ENCODE measurements at regions not wholly inside any gene's neighbourhood (a gene's known extent, or its start where the extent isn't known, plus 50 kb on each side); places are given as distances from the start of the nearest gene placed in this dataset.
A peak's percentile ranks its signal among the peaks of the same experiment; 100 is the strongest.

- H2BK12ac ChIP-seq (ENCODE audit: low read length in 2 of 2): no peak overlapping the region
- no peaks in the 10 kb centered on the region for H3K9me3 ChIP-seq (ENCODE audit: control insufficient read depth, low read length)
- no peak overlapping the region for H4K8ac ChIP-seq (ENCODE audit: low read length)
- no peak overlapping the region for H3K14ac ChIP-seq (ENCODE audit: low read length in 2 of 2)
- DNase-seq: peak; percentile 16
- no peaks in the 10 kb centered on the region for H3K79me1 ChIP-seq (replicated peaks; ENCODE audit: low read length, poor library complexity, severe bottlenecking)
- no peak overlapping the region for H3K4ac ChIP-seq (ENCODE audit: low read depth in 1 of 2, low read length in 2 of 2)
- no peak overlapping the region for H3K4me2 ChIP-seq (ENCODE audit: low read length, poor library complexity, severe bottlenecking)
- peak overlapping the region; percentile 17 for H3K27ac ChIP-seq (ENCODE audit: low read length, poor library complexity, severe bottlenecking)
- H2AFZ ChIP-seq (ENCODE audit: low read depth, low read length): no peak overlapping the region
- no peak overlapping the region for H3K9ac ChIP-seq (ENCODE audit: low read length)
- H2BK120ac ChIP-seq (ENCODE audit: low read depth, low read length): no peak overlapping the region
- peak overlapping the region; percentile 75 for H2AK5ac ChIP-seq (ENCODE audit: low read length, severe bottlenecking)
- no peak overlapping the region for H3K4me3 ChIP-seq (ENCODE audit: insufficient read depth in 1 of 2, low read depth in 1 of 2, low read length in 2 of 2)
- H2BK5ac ChIP-seq (ENCODE audit: low read depth, low read length, poor library complexity, severe bottlenecking): no peak overlapping the region
- H2BK15ac ChIP-seq (ENCODE audit: low read depth, poor library complexity, severe bottlenecking): no peak overlapping the region
- H3K27me3 ChIP-seq (ENCODE audit: control insufficient read depth in 1 of 2, insufficient read depth in 1 of 2, low read length in 2 of 2): no peaks in the 10 kb centered on the region
- H3K23ac ChIP-seq (ENCODE audit: low read length in 2 of 2): no peak overlapping the region
- no peaks in the 10 kb centered on the region for H3K36me3 ChIP-seq (ENCODE audit: control insufficient read depth in 1 of 2, insufficient read depth in 2 of 2, low read depth in 1 of 2, low read length in 2 of 2)
- no peak overlapping the region for H4K91ac ChIP-seq (ENCODE audit: low read length)
- 82% methylated on average over 7 of the region's 9 CpGs for WGBS
- no peak overlapping the region for H3K18ac ChIP-seq (ENCODE audit: low read depth in 1 of 2, low read length in 2 of 2)
- peaks cover 10% of the 10 kb centered on the region for H3K4me1 ChIP-seq (ENCODE audit: control insufficient read depth, insufficient read depth, low read depth, low read length)
Measured at GRCh38 chr3:4904811-4905695, 74.2 kb upstream of the BHLHE40 start.

GRCh38 chr3:4906107-4906621, 73.1 kb upstream of the BHLHE40 start:
- Histone ChIP-seq H4K91ac (ENCODE audit: low read length) (no peak overlapping the region), H2BK120ac (ENCODE audit: low read depth, low read length) (no peak overlapping the region), H3K27me3 (ENCODE audit: control insufficient read depth in 1 of 2, insufficient read depth in 1 of 2, low read length in 2 of 2) (no peaks in the 10 kb centered on the region), H3K4ac (ENCODE audit: low read depth in 1 of 2, low read length in 2 of 2) (no peak overlapping the region), H3K18ac (ENCODE audit: low read depth in 1 of 2, low read length in 2 of 2) (no peak overlapping the region), H3K9ac (ENCODE audit: low read length) (no peak overlapping the region), H2AFZ (ENCODE audit: low read depth, low read length) (no peak overlapping the region), H3K79me1 (replicated peaks; ENCODE audit: low read length, poor library complexity, severe bottlenecking) (no peaks in the 10 kb centered on the region), H2BK5ac (ENCODE audit: low read depth, low read length, poor library complexity, severe bottlenecking) (no peak overlapping the region), H3K4me3 (ENCODE audit: insufficient read depth in 1 of 2, low read depth in 1 of 2, low read length in 2 of 2) (no peak overlapping the region), H3K23ac (ENCODE audit: low read length in 2 of 2) (no peak overlapping the region), H3K4me2 (ENCODE audit: low read length, poor library complexity, severe bottlenecking) (no peak overlapping the region), H3K9me3 (ENCODE audit: control insufficient read depth, low read length) (no peaks in the 10 kb centered on the region), H3K4me1 (ENCODE audit: control insufficient read depth, insufficient read depth, low read depth, low read length) (peaks cover 10% of the 10 kb centered on the region), H2BK15ac (ENCODE audit: low read depth, poor library complexity, severe bottlenecking) (no peak overlapping the region), H3K14ac (ENCODE audit: low read length in 2 of 2) (no peak overlapping the region), H2AK5ac (ENCODE audit: low read length, severe bottlenecking) (no peak overlapping the region), H2BK12ac (ENCODE audit: low read length in 2 of 2) (no peak overlapping the region), H3K27ac (ENCODE audit: low read length, poor library complexity, severe bottlenecking) (peak overlapping the region; percentile 34), H3K36me3 (ENCODE audit: control insufficient read depth in 1 of 2, insufficient read depth in 2 of 2, low read depth in 1 of 2, low read length in 2 of 2) (no peaks in the 10 kb centered on the region), H4K8ac (ENCODE audit: low read length) (no peak overlapping the region)
- WGBS: 30% methylated on average over 2 of the region's 3 CpGs
- peak; percentile 22 for DNase-seq

GRCh38 chr3:4907050-4907449, 72.2 kb upstream of the BHLHE40 start:
- peak overlapping the region; percentile 87 for H2AK5ac ChIP-seq (ENCODE audit: low read length, severe bottlenecking)
- DNase-seq: no peak

GRCh38 chr3:4907643-4908432, 71.4 kb upstream of the BHLHE40 start:
- Histone ChIP-seq H2AK5ac (ENCODE audit: low read length, severe bottlenecking) (peak overlapping the region; percentile 65), H3K4ac (ENCODE audit: low read depth in 1 of 2, low read length in 2 of 2) (no peak overlapping the region), H3K79me1 (replicated peaks; ENCODE audit: low read length, poor library complexity, severe bottlenecking) (no peaks in the 10 kb centered on the region), H3K36me3 (ENCODE audit: control insufficient read depth in 1 of 2, insufficient read depth in 2 of 2, low read depth in 1 of 2, low read length in 2 of 2) (no peaks in the 10 kb centered on the region), H3K27me3 (ENCODE audit: control insufficient read depth in 1 of 2, insufficient read depth in 1 of 2, low read length in 2 of 2) (no peaks in the 10 kb centered on the region), H4K8ac (ENCODE audit: low read length) (no peak overlapping the region), H2AFZ (ENCODE audit: low read depth, low read length) (no peak overlapping the region), H3K23ac (ENCODE audit: low read length in 2 of 2) (no peak overlapping the region), H3K4me3 (ENCODE audit: insufficient read depth in 1 of 2, low read depth in 1 of 2, low read length in 2 of 2) (no peak overlapping the region), H2BK120ac (ENCODE audit: low read depth, low read length) (no peak overlapping the region), H3K4me2 (ENCODE audit: low read length, poor library complexity, severe bottlenecking) (no peak overlapping the region), H3K27ac (ENCODE audit: low read length, poor library complexity, severe bottlenecking) (no peak overlapping the region), H4K91ac (ENCODE audit: low read length) (no peak overlapping the region), H3K9me3 (ENCODE audit: control insufficient read depth, low read length) (no peaks in the 10 kb centered on the region), H3K9ac (ENCODE audit: low read length) (no peak overlapping the region), H2BK15ac (ENCODE audit: low read depth, poor library complexity, severe bottlenecking) (no peak overlapping the region), H2BK12ac (ENCODE audit: low read length in 2 of 2) (no peak overlapping the region), H3K18ac (ENCODE audit: low read depth in 1 of 2, low read length in 2 of 2) (no peak overlapping the region), H3K14ac (ENCODE audit: low read length in 2 of 2) (no peak overlapping the region), H2BK5ac (ENCODE audit: low read depth, low read length, poor library complexity, severe bottlenecking) (no peak overlapping the region), H3K4me1 (ENCODE audit: control insufficient read depth, insufficient read depth, low read depth, low read length) (peaks cover 10% of the 10 kb centered on the region)
- 96% methylated on average over 6 of the region's 7 CpGs for WGBS
- no peak for DNase-seq

More at GRCh38 chr3:4907050-4907449, 72.2 kb upstream of the BHLHE40 start:
- no peak overlapping the region for H3K4me2 ChIP-seq (ENCODE audit: low read length, poor library complexity, severe bottlenecking)
- no peak overlapping the region for H2BK12ac ChIP-seq (ENCODE audit: low read length in 2 of 2)
- H2BK15ac ChIP-seq (ENCODE audit: low read depth, poor library complexity, severe bottlenecking): no peak overlapping the region
- no peaks in the 10 kb centered on the region for H3K79me1 ChIP-seq (replicated peaks; ENCODE audit: low read length, poor library complexity, severe bottlenecking)
- no peak overlapping the region for H2AFZ ChIP-seq (ENCODE audit: low read depth, low read length)
- H4K91ac ChIP-seq (ENCODE audit: low read length): no peak overlapping the region
- peaks cover 10% of the 10 kb centered on the region for H3K4me1 ChIP-seq (ENCODE audit: control insufficient read depth, insufficient read depth, low read depth, low read length)
- no peaks in the 10 kb centered on the region for H3K27me3 ChIP-seq (ENCODE audit: control insufficient read depth in 1 of 2, insufficient read depth in 1 of 2, low read length in 2 of 2)
- H3K18ac ChIP-seq (ENCODE audit: low read depth in 1 of 2, low read length in 2 of 2): no peak overlapping the region
- H2BK120ac ChIP-seq (ENCODE audit: low read depth, low read length): no peak overlapping the region
- no peak overlapping the region for H3K14ac ChIP-seq (ENCODE audit: low read length in 2 of 2)
- WGBS: 80% methylated on average over 1 of the region's 1 CpG
- H3K4me3 ChIP-seq (ENCODE audit: insufficient read depth in 1 of 2, low read depth in 1 of 2, low read length in 2 of 2): no peak overlapping the region
- no peak overlapping the region for H3K23ac ChIP-seq (ENCODE audit: low read length in 2 of 2)
- no peaks in the 10 kb centered on the region for H3K9me3 ChIP-seq (ENCODE audit: control insufficient read depth, low read length)
- no peak overlapping the region for H4K8ac ChIP-seq (ENCODE audit: low read length)
- H3K9ac ChIP-seq (ENCODE audit: low read length): no peak overlapping the region
- no peaks in the 10 kb centered on the region for H3K36me3 ChIP-seq (ENCODE audit: control insufficient read depth in 1 of 2, insufficient read depth in 2 of 2, low read depth in 1 of 2, low read length in 2 of 2)
- H2BK5ac ChIP-seq (ENCODE audit: low read depth, low read length, poor library complexity, severe bottlenecking): no peak overlapping the region
- H3K4ac ChIP-seq (ENCODE audit: low read depth in 1 of 2, low read length in 2 of 2): no peak overlapping the region
- H3K27ac ChIP-seq (ENCODE audit: low read length, poor library complexity, severe bottlenecking): peak overlapping the region; percentile 64

Measured in mesenchymal stem cell (in vitro differentiated cells and primary cell).